SHP77 treated with DMSO at 0.1 percent for 48 hours (cell line): ENCODE measurements at regions not wholly inside any gene's neighbourhood (a gene's known extent, or its start where the extent isn't known, plus 50 kb on each side); places are given as distances from the start of the nearest gene placed in this dataset.

Source experiments
- DNase-seq: peaks from one replicate; lab custom pipeline; 2025; lab: John Stamatoyannopoulos, UW

DNA sequence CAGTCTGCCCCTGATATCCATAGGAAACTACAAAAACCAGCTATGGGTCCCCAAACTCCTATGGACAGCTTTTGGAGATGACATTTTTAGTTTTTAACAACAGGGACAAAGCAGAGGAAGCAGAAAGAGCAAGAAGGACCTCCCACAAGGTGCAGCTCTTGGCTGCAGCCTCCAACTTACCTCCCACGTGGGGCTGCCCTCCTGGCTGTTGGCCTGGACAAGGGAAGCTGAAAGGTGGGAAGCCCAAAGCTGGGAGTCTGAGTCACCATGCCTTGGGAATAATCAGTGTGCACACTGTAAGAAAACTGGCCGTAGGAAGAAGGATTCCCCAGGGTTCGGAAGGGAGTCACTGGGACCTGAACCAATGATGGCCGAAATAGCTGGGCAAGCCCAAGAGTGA, 51.8 kb upstream of the PAX1 start:
- DNase-seq = no peak

DNA sequence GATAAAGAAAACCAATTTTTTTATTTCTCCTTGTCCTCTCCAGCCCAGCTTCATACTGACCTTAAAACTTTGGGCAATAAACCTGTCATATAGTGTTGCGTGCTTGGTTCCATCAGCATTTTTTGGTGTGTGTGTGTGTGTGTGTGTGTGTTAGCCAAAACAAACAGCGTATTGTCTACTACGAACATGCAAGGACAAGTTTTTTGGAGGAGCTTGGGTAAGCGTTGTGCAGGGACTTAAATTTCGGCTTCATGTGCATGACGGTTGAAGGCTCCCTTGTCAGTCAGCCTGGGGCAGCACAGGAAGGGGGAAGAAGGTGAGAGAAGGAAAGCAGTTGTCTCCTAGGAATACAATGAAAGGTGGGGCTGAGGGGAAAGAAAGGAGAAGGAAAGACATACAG, 62.0 kb upstream of the PAX1 start:
- no peak for DNase-seq

DNA sequence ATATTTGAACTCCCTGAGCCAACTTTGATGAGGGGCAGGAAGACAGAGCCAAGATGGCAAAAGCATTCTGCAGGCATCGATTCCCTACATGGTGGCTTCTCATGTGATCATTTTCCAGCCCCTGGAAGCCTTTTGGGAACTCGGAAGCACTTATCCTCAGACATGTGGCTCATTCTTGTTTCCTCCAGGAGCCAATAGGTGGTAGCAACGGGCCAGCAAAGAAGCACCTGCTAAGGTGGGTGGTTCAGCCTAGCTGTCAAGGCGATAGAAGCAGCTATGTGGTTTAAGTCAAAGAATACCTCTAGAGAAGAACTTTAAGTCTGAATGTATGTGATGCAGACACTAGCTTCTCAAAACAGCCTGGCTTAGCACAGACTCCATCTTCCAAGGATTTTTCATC, 64.9 kb upstream of the PAX1 start:
- DNase-seq = peak; percentile 48

DNA sequence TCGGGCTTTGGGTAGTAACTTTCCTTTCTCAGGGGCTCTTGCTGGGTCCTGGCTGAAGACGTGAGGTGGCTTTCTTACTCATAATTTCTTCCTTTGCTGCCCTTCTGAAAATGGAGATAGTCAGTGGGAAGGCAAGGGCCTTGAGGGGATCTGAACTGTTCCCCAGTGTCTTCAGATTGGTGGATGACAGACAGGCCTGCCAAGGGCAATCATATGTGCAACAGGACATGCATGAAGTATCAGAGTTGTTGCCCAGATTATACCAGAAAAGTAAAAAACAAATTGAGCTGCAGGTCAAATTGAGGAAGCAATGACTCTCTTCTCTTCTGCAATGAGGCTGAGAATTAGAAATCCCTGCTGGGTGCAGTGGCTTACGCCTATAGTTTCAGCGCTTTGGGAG, 71.6 kb upstream of the PAX1 start:
- no peak for DNase-seq

DNA sequence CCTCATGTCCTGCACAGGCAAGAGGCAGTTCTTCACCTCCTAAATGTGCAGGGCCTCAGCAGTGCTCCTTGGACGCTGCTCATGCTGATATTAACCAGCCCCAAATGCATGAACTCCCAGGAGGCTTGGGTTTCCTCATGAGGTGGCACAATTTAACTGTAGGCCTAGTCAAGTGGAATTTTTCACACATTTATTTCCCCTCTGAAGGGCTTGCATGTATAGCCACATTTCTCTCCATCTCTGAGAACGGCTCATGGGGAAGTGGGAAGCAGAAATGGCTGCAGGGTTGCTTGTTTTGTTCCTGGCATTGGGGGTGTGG, 72.8 kb upstream of the PAX1 start:
- DNase-seq = no peak

DNA sequence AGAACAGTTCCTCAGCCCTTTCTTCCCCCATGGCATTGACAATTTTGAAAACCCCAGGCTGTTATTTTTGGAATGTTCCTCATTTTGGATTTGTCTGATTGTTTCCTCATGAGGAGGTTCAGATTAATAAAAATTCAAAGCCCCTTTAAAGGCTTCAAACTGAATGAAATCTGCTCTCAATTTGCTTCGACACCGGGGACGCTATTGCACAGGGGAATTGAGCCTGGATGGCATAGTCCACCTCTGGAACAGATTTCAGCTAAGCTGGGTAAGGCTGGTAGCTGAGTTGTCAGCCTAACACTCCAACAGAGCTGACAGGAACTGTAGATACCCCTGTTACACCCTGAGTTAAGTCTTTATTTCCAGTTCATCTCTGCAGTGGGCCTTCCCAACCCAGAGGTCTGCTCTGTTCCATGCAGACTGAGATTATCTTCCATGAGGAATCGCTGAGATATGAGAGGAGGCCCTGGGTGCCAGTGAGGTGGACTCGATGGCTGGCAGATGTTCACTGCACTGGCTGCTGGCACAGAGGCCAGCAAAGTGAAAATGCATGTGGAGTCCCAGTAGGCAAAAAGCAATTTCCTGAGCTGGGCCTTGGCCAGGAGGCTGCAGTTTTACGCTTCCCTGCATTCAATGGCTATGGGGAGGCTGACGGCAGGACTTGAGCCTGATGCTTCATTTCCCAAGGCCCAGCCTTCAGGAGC, 73.3 kb upstream of the PAX1 start:
- DNase-seq = no peak

DNA sequence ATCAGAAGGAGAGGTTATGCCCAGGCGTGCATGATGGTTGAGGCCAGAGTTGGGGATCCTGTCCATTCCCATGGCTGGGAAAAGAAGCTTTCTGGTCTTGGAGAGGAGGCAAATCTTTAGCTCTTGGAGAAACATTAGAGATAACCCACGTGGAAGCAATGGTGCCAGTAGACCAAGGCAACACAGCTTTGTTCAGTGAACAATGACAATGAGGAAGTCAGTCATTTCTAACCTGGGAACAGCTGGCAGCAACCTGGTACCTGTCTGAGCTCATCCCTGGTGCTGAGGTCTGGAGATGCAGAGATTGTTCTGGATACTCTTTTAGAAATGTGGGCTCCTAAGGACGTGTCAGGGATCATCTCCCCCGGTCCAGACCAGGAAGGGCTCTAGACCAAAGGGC, 76.7 kb upstream of the PAX1 start:
- DNase-seq = no peak

DNA sequence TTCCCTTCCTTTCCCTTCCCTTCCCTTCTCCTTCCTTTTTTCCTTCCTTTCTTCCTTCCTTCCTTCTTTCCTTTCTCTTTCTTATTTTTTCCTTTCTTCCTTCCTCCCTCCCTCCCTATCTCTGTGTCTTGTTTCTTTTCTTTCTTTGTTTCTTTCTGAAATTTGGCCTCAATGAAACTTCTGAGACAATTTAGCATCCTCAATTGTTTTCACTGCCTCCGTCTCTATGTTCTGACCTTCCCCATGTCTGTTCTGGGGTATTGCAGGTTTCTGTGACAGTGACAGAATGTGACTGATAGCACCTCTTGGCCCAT, 81.7 kb upstream of the PAX1 start:
- no peak for DNase-seq

DNA sequence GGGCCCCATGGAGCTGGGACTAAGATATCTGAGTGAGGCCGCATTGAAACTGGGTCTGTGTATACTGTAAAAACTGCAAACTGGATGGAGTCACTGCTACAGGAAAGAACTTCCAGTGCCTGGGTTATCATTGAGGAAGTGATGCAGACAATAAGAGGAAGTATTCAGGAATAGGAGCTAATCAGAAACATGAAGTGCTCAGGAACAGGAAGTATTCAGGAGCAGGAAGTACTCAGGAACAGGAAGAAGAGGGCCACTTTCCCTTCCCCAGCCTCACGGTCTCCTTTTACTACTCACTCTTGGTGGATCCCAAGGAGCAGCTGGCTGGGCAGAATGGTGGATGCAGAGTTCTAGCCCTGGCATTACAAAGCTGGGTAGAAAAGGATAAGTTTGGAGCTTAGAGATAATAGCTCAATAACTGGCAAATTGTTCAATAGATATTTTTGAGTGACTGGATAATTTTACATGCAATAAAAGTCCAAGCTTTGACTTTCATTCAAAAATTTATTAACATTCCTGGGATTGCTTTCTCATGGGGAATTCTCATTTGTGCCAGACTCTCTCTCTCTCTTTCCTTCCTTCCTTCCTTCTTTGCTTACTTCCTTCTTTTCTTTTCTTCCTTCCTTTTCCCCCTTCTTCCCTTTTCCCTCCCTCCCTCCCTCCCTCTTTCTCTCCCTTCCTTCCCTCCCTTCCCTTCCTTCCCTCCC, 82.2 kb upstream of the PAX1 start:
- no peak for DNase-seq

DNA sequence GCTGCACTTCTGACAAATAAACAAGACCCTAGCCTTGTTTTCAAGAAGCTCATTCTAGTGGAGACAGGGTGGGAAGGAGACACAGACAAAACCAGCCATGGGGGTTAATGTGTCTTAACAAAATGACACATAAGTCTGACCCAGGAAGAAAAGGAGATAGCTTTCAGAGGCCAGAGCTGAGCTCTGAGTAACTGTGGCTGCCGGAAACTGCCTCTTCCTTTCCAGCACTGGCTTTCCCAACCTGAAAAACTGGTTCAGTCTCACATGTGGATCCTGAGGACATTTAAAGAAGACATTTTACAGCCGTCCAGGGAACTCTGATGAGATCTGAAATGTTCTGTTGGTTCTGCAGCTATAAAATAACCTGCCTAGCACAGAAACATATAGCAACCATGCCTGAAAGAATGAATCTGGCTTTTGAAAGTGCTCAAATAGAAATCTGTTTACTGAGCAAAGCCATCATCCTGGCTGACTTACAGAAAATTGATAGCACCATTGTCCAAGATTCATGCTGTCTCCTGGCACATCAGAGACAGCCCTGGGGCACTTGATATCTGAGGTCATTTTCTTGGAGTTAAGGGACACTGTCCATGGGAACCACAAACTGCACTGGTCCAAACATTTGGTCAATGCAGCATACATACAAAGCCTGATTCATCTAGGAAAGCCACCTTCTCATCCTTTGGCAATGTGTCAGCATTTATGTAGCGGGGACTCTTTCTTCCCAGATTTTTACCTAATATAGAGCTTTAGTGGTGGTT, 83.2 kb upstream of the PAX1 start:
- DNase-seq = no peak

DNA sequence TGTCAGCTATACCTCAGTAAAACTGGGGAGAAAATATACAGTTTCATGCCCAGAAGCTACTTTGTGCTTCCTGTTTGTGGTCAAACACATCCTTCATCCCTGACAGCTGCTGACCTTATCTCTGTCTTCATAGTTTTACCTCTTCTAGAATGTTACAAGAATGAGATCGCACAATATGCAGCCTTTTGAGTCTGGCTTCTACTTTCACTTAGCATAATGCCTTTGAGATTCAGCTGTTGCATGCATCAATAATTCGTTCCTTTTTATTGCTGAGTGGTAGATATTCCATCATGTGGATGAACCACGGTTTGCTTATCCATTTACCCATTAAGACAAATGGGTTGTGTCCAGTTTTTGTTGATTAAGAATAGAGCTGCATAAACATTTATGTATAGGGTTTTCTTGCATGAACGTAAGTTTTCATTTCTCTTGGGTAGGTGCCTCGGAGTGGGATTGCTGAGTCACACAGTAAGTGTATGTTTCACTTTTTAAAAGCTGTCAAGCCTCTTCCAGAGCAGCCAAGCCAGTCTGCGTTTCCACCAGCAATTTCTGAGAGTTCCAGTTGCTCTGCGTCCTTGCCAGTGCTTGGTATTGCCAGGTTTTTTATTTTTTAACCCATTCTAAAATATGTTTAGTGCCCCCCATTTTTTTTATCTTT, 86.6 kb upstream of the PAX1 start:
- no peak for DNase-seq

DNA sequence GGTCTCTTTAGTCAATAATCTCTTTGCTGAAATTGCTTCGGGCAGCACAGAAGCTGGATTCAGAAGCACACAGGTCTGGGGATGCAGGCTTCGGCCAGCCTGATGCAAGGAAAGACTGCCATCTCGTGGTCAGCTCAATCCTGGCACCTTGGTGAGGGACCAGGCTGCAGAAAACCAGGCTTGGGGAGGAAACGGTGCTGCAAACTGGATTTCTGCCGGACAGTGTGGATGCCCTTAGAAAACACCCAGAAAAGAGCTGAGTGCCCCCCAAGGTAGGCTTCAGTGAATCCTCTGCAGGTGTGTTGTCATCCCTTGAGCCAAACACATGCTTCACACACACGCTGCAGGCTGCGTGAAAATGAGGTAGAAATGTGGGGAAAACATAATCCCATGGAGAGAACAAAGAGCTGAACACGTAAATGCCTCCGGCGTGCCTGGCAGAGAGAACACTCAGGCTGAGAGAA, 89.8 kb upstream of the PAX1 start:
- DNase-seq = peak; percentile 87

DNA sequence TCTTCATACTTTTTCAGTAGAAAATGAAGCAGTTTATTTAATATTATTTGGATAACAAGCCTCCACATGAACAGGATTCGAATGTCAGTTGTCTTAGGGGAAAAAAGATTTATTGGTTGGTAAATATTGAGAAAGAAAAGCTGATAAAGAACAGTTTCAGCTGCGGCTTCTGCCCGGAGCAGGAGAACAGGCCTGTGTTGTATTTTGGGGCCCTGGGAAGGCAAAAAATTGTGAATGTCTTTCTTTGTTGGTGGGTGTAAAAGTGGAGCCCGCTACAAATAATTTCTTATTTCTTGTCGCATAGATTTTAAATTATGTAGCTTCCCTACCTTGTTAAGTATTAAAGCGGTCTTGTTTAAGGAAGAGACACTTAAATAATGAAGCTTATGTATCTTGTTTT, 90.5 kb upstream of the PAX1 start:
- DNase-seq = peak; percentile 62

DNA sequence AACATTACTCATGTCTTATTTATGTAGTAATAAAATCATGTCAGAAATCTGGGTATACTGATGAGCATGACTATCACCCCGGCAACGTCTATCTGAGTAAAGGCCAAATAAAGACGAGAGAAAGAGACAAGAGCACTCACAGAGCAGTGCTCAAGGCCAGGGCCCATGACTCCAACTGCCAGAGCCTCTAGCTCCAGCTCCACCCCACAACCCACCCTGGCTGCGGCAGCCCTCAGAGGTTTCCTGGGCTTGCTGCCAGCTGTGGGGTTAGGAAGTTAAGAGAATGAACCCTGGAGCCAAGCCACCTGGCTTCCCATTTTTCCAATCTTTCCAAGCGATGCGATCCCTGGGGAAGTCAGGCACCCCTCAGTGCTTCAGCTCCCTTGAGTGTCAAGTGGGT, 92.0 kb upstream of the PAX1 start:
- peak; percentile 83 for DNase-seq

DNA sequence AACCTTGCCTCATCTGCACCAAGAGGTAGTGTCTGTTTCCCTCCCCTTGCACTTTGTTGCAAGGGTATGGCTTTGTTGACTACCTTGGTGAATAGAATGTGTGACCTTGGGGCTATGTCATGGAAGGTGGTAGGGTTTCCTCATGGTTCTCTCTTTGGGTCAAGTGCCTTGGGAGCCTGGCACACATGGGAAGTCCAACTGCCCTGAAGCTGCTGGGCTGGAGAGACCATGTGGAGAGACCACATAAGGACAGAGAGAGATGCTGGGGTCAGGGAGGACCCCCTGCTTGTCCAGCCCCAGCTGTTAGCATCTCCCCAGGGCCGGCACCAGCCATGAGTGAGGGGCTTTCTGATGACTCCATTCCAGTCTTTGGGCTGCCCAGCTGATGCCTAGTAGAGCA, 95.5 kb upstream of the PAX1 start:
- DNase-seq = no peak

DNA sequence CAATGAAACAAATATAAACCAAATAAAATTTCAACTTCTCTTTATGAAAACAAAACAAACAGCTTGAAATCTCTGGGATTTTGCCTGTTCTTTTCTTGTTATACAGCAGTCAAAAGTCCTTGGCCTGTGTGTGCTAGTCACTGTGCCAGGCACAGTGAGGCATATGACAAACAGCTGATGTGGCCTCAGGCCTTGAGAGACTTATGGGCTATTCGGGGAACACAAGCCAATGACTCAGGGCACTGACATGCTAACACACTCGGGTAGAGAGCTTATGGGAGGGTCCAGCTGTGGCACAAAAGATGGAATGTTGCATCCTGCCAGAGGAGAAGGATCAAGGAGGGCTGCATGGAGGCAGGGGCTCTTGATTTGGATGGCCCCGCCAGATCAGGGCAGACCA, 95.4 kb upstream of the NKX2-2 start:
- DNase-seq = no peak

DNA sequence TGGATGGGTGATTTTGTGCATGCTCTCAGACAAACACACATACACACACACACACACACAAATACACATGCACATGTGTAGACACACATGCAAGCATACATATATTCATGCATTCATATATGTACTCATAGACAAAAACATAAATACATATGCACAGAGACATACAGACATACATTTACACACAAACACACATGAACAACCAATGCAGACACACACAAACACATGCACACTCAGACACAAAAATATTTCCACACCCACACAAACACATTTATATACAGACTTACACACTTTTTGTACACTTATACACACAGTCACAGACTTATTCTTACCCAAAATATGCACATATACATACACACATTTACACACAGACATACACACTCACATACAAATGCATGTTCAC, 94.9 kb upstream of the NKX2-2 start:
- DNase-seq = no peak

DNA sequence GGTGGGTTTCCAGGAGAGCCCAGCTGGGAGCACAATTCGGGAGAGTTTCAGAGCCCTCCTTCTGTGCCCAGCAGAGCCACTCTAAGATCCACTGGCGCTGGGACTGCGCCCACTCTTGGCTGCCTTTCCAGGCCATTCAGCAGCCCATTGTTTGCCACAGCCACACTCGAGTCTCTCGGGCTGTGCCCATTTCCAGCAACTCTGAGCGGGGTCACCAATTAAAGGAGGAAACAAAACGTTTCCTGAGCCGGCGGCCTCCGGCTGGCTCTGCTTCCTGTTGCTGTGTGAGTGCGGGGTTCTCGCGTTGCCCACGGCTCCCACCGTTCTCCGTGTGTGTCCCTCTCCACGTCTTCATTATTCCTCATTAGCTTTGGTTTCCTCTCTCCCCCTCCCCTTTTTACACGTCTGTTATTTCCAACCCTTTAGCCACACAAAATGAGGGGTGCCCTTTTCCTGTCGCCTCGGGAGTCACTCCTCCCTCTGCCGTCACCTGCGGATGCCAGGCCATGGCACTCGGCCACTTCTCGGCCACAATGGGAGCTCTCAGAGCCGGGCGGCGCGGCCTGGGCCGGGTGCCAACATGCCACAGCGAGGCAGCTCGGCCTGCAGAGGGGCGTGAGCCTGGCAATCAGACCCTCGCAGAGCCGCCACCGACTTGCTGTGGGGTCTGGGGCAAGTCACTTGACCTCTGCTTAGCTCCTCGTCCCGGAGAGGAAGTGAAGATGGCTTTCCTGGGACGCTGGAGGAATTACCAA, 94.3 kb upstream of the NKX2-2 start:
- DNase-seq = peak; percentile 84

DNA sequence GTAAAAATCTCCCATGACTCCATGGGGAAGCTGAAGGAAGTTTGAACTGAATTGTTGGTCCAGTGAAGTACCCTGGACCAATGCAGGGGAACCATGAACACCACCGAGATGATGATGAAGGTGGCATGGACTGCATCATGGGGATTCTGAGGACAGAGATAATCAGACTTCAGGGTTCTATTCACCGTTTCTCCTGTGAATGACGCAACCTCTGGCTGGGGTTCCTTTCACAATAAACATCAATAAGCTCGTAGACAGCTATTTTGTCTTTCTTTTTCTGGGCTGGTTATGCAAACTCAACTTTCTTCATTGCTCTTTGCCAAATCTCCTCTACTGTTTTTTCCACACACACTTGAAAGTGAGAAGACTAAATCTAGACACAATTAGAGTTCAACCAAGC, 87.9 kb upstream of the NKX2-2 start:
- no peak for DNase-seq

DNA sequence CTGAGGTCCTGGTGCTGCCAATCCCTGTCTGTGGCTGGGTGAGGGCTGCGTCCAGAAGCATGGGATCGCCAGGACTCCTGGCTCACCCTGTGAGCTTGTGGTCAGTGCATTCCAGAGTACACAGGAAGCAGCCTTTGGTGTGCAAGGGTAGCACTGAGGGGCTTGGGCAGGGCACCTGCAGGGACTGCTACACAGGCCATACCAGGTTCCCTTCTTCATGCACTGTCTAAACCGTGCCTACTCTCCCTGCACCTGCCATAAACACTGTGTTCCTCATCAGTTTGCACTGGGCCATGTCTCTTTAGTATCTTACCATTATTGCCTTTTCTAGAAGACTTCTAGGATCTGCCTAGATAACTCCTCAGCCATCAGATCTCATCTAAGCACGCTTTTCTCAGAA, 72.8 kb upstream of the NKX2-2 start:
- no peak for DNase-seq

DNA sequence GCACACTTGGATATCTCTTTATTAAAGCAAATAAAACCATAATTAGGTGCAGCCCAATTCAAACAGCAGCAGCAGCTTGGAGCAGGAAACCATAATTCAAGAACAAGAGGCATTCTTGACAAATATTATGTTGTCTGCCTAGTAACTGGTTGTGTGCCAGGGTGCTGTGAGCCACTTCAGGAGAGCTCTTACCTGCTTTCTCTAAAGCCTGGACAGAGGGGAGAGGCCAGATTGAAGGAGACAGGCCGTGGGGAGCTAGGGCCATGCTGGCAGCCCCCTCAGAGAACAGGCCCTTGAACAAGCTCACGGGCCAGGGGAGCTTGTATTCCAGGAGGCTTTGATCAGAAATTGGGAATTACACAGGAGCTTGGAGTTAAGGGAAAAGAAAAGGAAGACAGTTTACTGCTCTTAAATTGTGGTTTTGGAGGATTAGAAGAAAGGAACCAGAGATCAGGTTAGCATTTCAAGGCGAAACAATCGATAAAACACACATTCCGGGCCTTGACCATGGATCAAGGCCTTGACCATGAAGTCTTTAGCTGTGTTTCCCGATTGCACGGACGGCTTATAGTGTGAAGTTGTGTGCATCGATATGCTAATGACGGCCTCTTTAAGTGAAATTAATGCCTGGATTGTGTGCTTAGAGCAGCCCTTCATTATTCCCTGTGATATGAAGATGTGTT, 69.8 kb upstream of the NKX2-2 start:
- DNase-seq = peak; percentile 94

DNA sequence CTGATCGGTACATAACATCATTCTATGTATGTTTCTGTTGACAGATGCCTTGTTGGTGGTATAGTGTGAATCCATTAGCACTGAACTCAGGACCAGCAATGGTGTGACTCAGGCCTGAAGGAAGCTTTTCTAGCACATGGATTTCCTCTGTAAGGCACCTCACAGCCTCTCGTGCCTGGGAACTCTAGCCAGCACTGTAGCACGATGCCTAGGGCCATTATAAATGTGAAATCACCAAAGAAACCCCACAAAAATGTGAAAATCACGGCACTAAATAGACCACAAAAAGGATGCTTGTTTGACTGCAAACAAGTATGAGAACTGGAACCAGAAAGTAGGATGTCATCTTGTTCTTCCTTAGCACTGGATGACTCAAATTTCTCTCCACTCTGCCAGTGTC, 63.7 kb upstream of the NKX2-2 start:
- DNase-seq = no peak
